Psoas muscle (tissue), 7 donors: ENCODE measurements at regions not wholly inside any gene's neighbourhood (a gene's known extent, or its start where the extent isn't known, plus 50 kb on each side); places are given as distances from the start of the nearest gene placed in this dataset.

Experiments
- ATAC-seq, 4 donors: fragments of 200-7000 bp; cut with Tn5 transposase; one replicate each; pipeline ENCODE4 v1.9.1; 2020; ENCODE audit warnings: moderate library complexity in 3 of 4, mild to moderate bottlenecking in 2 of 4
- DNase-seq, 2 donors: peaks; one replicate each; pipeline ENCODE4 v3.0.0-alpha.2; 2020
- H3K27ac ChIP-seq: fragments of 200-600 bp; one replicate; pipeline ENCODE4 v1.8.0; 2022
- H3K27me3 ChIP-seq, 3 donors: fragments of 200-600 bp in 1 of 3; one replicate each; pipeline versions ENCODE4 v1.6.1 to v1.8.0; 2013 to 2022; ENCODE audit warnings: low read length in 2 of 3, mild to moderate bottlenecking in 2 of 3, moderate library complexity in 1 of 3; ENCODE audit not compliant: insufficient read depth in 3 of 3
- H3K36me3 ChIP-seq, 2 donors: fragments of 200-600 bp in 1 of 2; one replicate each; pipeline versions ENCODE4 v1.6.1 to v1.8.0; 2013 to 2022; ENCODE audit warnings: low read depth in 1 of 2, mild to moderate bottlenecking in 1 of 2, moderate library complexity in 1 of 2; ENCODE audit not compliant: insufficient read depth in 1 of 2
- H3K4me1 ChIP-seq: fragments of 200-600 bp; one replicate; pipeline ENCODE4 v1.8.0; 2022
- H3K4me3 ChIP-seq: fragments of 200-600 bp; one replicate; pipeline ENCODE4 v1.8.0; 2022; ENCODE audit warnings: mild to moderate bottlenecking
- H3K9me3 ChIP-seq: fragments of 200-600 bp; one replicate; pipeline ENCODE4 v1.8.0; 2022
- WGBS, 3 donors: extraction: QIAGEN DNeasy Blood & Tissue Kit; methylation state at CpG; one replicate each; pipeline versions ENCODE4 v1.1.6 to v1.1.7; 2013; 5-methylcytosine and 5-hydroxymethylcytosine counted together
- intact Hi-C, 2 donors: fragments of 100-400 bp; cut with DNase I; formaldehyde crosslinking; loops; one replicate each; pipeline versions ENCODE4 v1.11.0 to v1.14.2; 2022
- TF ChIP-seq, protein P1 (sequence below): fragments of 200-600 bp; IDR thresholded peaks from one replicate; pipeline ENCODE4 v1.8.0; 2022; ENCODE audit warnings: antibody characterized with exemption
- donor health status: healthy with polysubstance abuse.
- donor health status: DM: no; HTN: no; CAD: no; lungs with moderate emphysema.
- donor health status: Bipolar disorder and iron deficiency.
- donor health status: healthy.
- donor health status: DM: yes; HTN: yes; CAD: no.
- donor health status: DM: no; HTN: no; CAD: no.
- donor health status: DM: yes; HTN: yes; CAD: no.

DNA sequence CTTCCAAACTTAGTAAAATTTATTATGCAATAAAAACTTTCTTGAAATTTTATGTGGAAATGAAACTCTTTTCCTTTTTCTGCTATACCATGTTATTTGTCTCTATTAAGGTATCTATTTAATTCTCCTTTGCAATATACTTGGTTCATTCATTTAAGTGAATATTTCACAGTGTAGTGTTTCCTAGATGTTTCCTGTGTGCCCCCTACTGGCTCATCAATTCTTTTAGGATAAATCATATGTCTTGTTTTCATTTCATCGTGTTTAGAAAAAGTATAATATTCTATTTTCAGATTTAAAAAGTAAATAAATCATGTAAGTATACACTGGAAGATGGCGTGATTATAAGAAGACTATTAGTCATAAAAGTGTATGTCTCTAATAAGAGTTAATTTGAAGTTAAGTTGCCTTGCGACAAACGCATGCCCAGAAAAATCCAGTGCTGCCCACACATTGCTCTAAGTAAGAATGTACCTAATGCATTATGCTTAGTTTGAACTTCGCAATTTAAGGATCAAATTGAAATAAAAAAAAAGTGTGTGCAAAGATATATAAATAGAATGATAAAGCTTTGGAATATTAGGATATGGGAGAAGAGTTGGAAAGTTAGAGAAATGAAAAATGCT, 525.4 kb downstream of the KCNJ3 start:
- ATAC-seq (no peak), DNase-seq (no peak)
- TF ChIP-seq, protein P1, sequence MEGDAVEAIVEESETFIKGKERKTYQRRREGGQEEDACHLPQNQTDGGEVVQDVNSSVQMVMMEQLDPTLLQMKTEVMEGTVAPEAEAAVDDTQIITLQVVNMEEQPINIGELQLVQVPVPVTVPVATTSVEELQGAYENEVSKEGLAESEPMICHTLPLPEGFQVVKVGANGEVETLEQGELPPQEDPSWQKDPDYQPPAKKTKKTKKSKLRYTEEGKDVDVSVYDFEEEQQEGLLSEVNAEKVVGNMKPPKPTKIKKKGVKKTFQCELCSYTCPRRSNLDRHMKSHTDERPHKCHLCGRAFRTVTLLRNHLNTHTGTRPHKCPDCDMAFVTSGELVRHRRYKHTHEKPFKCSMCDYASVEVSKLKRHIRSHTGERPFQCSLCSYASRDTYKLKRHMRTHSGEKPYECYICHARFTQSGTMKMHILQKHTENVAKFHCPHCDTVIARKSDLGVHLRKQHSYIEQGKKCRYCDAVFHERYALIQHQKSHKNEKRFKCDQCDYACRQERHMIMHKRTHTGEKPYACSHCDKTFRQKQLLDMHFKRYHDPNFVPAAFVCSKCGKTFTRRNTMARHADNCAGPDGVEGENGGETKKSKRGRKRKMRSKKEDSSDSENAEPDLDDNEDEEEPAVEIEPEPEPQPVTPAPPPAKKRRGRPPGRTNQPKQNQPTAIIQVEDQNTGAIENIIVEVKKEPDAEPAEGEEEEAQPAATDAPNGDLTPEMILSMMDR, result peak; percentile 13
- no peaks in the 10 kb centered on the region for H3K27me3 ChIP-seq
- H3K9me3 ChIP-seq, result no peaks in the 10 kb centered on the region
- H3K4me3 ChIP-seq, result no peak overlapping the region
- no peak overlapping the region for H3K27ac ChIP-seq
- no peaks in the 10 kb centered on the region for H3K4me1 ChIP-seq
- no peaks in the 10 kb centered on the region for H3K36me3 ChIP-seq
- intact Hi-C loops, result no loop called here
- WGBS, 3 donors, result 45 to 53% (median 52%) methylated on average over 5 of the region's 5 CpGs

GRCh38 chr2:155218945-155219344, 520.5 kb downstream of the KCNJ3 start:
- no peaks in the 10 kb centered on the region for H3K4me1 ChIP-seq
- no peak overlapping the region for H3K4me3 ChIP-seq
- TF ChIP-seq, protein P1, result no peak
- no peak for DNase-seq
- intact Hi-C loops, result no loop called here
- H3K27me3 ChIP-seq, result no peaks in the 10 kb centered on the region
- no peaks in the 10 kb centered on the region for H3K36me3 ChIP-seq
- no peaks in the 10 kb centered on the region for H3K9me3 ChIP-seq
- no peak for ATAC-seq
- no peak overlapping the region for H3K27ac ChIP-seq

- H3K27ac ChIP-seq, result no peak overlapping the region
- TF ChIP-seq, protein P1, result no peak
- intact Hi-C loops, result no loop called here
- H3K4me3 ChIP-seq, result no peak overlapping the region
- H3K36me3 ChIP-seq, result no peaks in the 10 kb centered on the region
- no peak for ATAC-seq
- no peaks in the 10 kb centered on the region for H3K27me3 ChIP-seq
- H3K4me1 ChIP-seq, result no peaks in the 10 kb centered on the region
- no peaks in the 10 kb centered on the region for H3K9me3 ChIP-seq
- 92 to 93% (median 93%) methylated on average over 2 of the region's 2 CpGs for WGBS, 3 donors
- no peak for DNase-seq
These were observed 519.9 kb downstream of the KCNJ3 start for GRCh38 chr2:155218292-155218924.

- Histone ChIP-seq H3K27ac (no peak overlapping the region), H3K4me1 (no peaks in the 10 kb centered on the region), H3K4me3 (no peak overlapping the region), H3K36me3 (no peaks in the 10 kb centered on the region), H3K27me3 (no peaks in the 10 kb centered on the region), H3K9me3 (no peaks in the 10 kb centered on the region)
- TF ChIP-seq, protein P1, result no peak
- DNase-seq, result no peak
- 62 to 74% (median 63%) methylated on average over 2 of the region's 2 CpGs for WGBS, 3 donors
- intact Hi-C loops, result no loop called here
- no peak for ATAC-seq
These were observed 516.7 kb downstream of the KCNJ3 start for GRCh38 chr2:155215037-155215707.
